Tibial artery (tissue), 4 donors: ENCODE measurements at regions not wholly inside any gene's neighbourhood (a gene's known extent, or its start where the extent isn't known, plus 50 kb on each side); places are given as distances from the start of the nearest gene placed in this dataset.
"Not testable (repeated sequence)": the region's sequence is repeated elsewhere in the genome, so short reads cannot be mapped to it uniquely, and the experiment has no call there.

ENCODE experiments used
- DNase-seq, 2 donors: peaks; one replicate each; pipeline ENCODE4 v3.0.0-alpha.2; 2019
- H3K27ac ChIP-seq, 2 donors: fragments of 200-600 bp; sonication (generic) in 1 of 2; 1 replicate in 1 of 2; 2 replicates in 1 of 2; pipeline ENCODE4 v1.5.1; 2018 to 2019; ENCODE audit warnings: mild to moderate bottlenecking in 1 of 2
- H3K27me3 ChIP-seq, 2 donors: fragments of 200-600 bp; sonication (generic) in 1 of 2; one replicate each; pipeline versions ENCODE4 v1.5.1 to v1.6.0; 2016 to 2019
- H3K36me3 ChIP-seq, 3 donors: fragments of 200-600 bp; sonication (generic) in 2 of 3; one replicate each; pipeline ENCODE4 v1.5.1; 2016 to 2019; ENCODE audit warnings: mild to moderate bottlenecking in 2 of 3
- H3K4me1 ChIP-seq, 4 donors: fragments of 200-600 bp; sonication (generic) in 2 of 4; 1 replicate in 3 of 4; 2 replicates in 1 of 4; pipeline ENCODE4 v1.5.1; 2016 to 2019
- H3K4me3 ChIP-seq, 2 donors: fragments of 200-600 bp; sonication (generic) in 1 of 2; 1 replicate in 1 of 2; 2 replicates in 1 of 2; pipeline ENCODE4 v1.5.1; 2018 to 2019; ENCODE audit warnings: mild to moderate bottlenecking in 2 of 2
- H3K9me3 ChIP-seq, 3 donors: fragments of 200-600 bp; sonication (generic) in 1 of 3; one replicate each; pipeline ENCODE4 v1.5.1; 2016 to 2019
- intact Hi-C: fragments of 100-400 bp; cut with DNase I; formaldehyde crosslinking; loops from one replicate; pipeline ENCODE4 v1.15.0; 2023; ENCODE audit warnings: low total_unique reads
- TF ChIP-seq, protein P1 (sequence below), 2 experiments: fragments of 200-600 bp in 1 of 2; fragments of 450-650 bp in 1 of 2; IDR thresholded peaks; one replicate each; pipeline ENCODE4 v1.5.1; 2017 to 2019; ENCODE audit warnings: antibody characterized with exemption in 2 of 2, mild to moderate bottlenecking in 1 of 2, moderate library complexity in 1 of 2

DNA sequence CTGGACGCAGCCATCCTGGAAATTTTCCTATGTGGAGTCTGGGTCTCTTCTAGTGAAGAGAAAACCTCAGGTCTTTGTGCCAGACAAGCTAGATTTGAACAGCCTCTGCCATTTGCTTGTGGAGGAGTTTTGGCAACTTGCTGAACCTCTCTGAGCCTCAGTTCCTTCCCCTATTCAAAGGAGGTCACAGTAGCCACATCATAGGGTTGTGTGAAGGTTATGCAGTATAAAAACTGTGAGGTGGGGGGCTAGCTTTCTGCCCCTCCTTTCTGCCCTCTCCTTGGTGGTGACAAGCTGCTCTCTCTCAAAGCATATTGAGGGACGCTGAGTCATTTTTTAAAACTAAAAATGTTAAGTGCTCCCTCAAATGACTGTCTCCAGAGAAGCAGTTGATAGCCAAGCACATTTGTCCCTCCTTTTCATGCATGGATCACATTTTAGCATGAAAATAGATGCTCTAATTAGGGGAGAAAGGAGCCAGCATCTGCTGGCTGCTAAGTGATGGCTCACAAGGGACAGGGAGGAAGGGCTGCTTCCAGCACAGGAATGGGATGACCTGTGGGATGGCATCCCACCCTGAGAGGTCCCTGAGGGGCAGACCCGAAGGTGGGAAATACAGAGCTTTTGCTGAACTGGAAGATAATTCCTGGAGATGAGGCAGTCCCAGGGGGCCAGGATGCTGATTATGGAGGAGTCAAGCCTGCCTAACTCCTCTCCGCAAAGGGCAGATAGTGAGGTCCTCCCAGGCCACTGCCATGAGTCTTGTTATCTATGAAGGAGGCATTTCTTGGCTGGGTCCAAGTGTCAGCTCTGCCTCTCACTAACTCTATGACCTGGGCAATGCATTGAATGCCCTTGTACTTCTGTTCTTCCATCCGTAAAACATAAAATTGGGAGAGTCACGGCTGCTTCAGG is 218.8 kb downstream of the RAB11FIP4 start:
- Histone ChIP-seq H3K4me3 (no peak overlapping the region), H3K27ac (no peak overlapping the region), H3K27me3 (no peaks in the 10 kb centered on the region), H3K4me1 (no peaks in the 10 kb centered on the region), H3K36me3 (no peaks in the 10 kb centered on the region), H3K9me3 (no peaks in the 10 kb centered on the region)
- no peak for DNase-seq
- intact Hi-C loops, result no loop called here
- TF ChIP-seq, protein P1, sequence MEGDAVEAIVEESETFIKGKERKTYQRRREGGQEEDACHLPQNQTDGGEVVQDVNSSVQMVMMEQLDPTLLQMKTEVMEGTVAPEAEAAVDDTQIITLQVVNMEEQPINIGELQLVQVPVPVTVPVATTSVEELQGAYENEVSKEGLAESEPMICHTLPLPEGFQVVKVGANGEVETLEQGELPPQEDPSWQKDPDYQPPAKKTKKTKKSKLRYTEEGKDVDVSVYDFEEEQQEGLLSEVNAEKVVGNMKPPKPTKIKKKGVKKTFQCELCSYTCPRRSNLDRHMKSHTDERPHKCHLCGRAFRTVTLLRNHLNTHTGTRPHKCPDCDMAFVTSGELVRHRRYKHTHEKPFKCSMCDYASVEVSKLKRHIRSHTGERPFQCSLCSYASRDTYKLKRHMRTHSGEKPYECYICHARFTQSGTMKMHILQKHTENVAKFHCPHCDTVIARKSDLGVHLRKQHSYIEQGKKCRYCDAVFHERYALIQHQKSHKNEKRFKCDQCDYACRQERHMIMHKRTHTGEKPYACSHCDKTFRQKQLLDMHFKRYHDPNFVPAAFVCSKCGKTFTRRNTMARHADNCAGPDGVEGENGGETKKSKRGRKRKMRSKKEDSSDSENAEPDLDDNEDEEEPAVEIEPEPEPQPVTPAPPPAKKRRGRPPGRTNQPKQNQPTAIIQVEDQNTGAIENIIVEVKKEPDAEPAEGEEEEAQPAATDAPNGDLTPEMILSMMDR (IDR thresholded peaks at IDR 0.05), result no peak

DNA sequence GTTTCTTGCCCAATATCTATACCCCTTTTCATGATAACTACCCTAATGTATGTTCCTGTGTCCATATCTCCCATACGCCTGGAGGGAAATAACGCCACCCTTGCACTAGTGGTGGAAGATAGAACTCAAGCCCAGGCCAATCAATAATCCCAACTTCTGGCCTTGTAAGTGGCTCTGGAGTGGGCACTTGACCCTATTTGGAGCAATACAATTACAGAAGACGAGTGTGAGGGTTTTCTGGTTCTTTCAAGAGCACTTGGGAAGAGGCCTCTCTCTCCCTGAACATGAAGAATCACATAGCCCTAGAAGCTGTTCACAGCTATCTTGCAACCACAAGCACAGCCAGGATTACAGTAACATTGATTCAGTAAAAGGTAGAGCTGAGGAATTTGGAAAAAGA is 217.9 kb downstream of the RAB11FIP4 start:
- DNase-seq, result no peak
- Histone ChIP-seq H3K4me1 (no peaks in the 10 kb centered on the region), H3K36me3 (no peaks in the 10 kb centered on the region), H3K9me3 (no peaks in the 10 kb centered on the region), H3K27ac (no peak overlapping the region), H3K27me3 (no peaks in the 10 kb centered on the region), H3K4me3 (no peak overlapping the region)
- intact Hi-C loops, result no loop called here
- TF ChIP-seq, protein P1 (IDR thresholded peaks at IDR 0.05), result no peak

GRCh38 chr17:31608659-31609254 is 217.3 kb downstream of the RAB11FIP4 start:
- intact Hi-C loops, result no loop called here
- no peak for DNase-seq

GRCh38 chr17:31605761-31606160 is 214.3 kb downstream of the RAB11FIP4 start:
- no peaks in the 10 kb centered on the region for H3K9me3 ChIP-seq
- H3K27ac ChIP-seq, result no peak overlapping the region
- TF ChIP-seq, protein P1 (IDR thresholded peaks at IDR 0.05), result no peak
- no peaks in the 10 kb centered on the region for H3K4me1 ChIP-seq
- H3K4me3 ChIP-seq, result no peak overlapping the region
- no peaks in the 10 kb centered on the region for H3K27me3 ChIP-seq
- intact Hi-C loops, result no loop called here
- no peak for DNase-seq
- no peaks in the 10 kb centered on the region for H3K36me3 ChIP-seq

More at GRCh38 chr17:31608659-31609254, 217.3 kb downstream of the RAB11FIP4 start:
- H3K36me3 ChIP-seq, result no peaks in the 10 kb centered on the region
- H3K4me1 ChIP-seq, result no peaks in the 10 kb centered on the region
- TF ChIP-seq, protein P1 (IDR thresholded peaks at IDR 0.05), result no peak
- no peak overlapping the region for H3K4me3 ChIP-seq
- H3K27me3 ChIP-seq, result no peaks in the 10 kb centered on the region
- no peak overlapping the region for H3K27ac ChIP-seq
- H3K9me3 ChIP-seq, result no peaks in the 10 kb centered on the region

GRCh38 chr17:31604936-31605335 is 213.5 kb downstream of the RAB11FIP4 start:
- Histone ChIP-seq H3K4me3 (no peak overlapping the region), H3K36me3 (no peaks in the 10 kb centered on the region), H3K4me1 (no peaks in the 10 kb centered on the region), H3K27ac (no peak overlapping the region), H3K9me3 (no peaks in the 10 kb centered on the region), H3K27me3 (no peaks in the 10 kb centered on the region)
- DNase-seq, result no peak
- intact Hi-C loops, result no loop called here
- TF ChIP-seq, protein P1 (IDR thresholded peaks at IDR 0.05), result no peak

DNA sequence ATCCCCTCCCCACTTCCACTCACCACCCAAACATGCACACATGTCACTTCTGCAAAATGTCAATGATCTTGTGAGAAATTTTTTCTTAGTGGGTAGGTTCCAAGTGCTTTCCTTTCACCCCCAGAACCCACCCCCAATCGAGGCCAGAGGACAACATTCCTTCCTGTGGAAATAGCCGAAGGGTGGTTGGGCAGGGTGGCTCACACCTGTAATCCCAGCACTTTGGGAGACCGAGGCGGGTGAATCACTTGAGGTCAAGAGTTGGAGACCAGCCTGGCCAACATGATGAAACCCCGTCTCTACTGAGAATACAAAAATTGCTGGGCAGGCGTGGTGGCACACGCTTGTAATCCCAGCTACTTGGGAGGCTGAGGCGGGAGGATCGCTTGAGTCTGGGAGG is 208.7 kb downstream of the RAB11FIP4 start:
- H3K27ac ChIP-seq, H3K27me3 ChIP-seq, DNase-seq, intact Hi-C loops, H3K4me3 ChIP-seq, H3K36me3 ChIP-seq, H3K9me3 ChIP-seq: not testable (repeated sequence)
- H3K4me1 ChIP-seq, result peaks cover 5 to 41% (median 30%) of the 10 kb centered on the region in 4 donors
